ENCODE measurements at regions not wholly inside any gene's neighbourhood (a gene's known extent, or its start where the extent isn't known, plus 50 kb on each side); places are given as distances from the start of the nearest gene placed in this dataset.

DNA sequence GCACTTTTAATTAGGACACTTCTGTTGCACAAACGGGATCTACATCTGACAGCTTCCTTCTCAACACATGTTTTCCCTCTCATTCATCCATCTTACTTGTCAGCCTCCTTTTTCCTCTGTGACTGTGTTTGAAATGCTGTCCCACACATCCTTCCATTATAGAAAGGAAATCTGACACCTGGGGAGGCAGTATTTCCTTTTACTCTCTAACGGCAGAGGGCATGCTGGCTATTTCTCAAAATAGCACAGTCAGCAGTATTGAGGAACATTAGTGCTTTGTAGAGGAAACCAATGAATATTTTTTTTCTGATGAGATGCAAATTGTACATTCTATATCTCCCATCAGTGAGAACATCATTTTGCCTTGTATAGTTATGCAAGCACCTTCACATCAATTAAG, 668.7 kb downstream of the SLC4A3 start:
- no peak for DNase-seq

GRCh38 chr2:220297093-220297492, 669.7 kb downstream of the SLC4A3 start:
- Mint-ChIP-seq H3K4me1 (ENCODE audit: low read depth) (no peaks in the 10 kb centered on the region), H3K36me3 (ENCODE audit: low read depth) (no peaks in the 10 kb centered on the region), H3K4me3 (no peak overlapping the region), H3K27ac (no peak overlapping the region), H3K9me3 (no peaks in the 10 kb centered on the region), H3K27me3 (no peaks in the 10 kb centered on the region)
- no peak for DNase-seq

More for the DNA sequence above, 668.7 kb downstream of the SLC4A3 start:
- Mint-ChIP-seq H3K27me3 (no peaks in the 10 kb centered on the region), H3K27ac (no peak overlapping the region), H3K36me3 (ENCODE audit: low read depth) (no peaks in the 10 kb centered on the region), H3K4me1 (ENCODE audit: low read depth) (no peaks in the 10 kb centered on the region), H3K9me3 (no peaks in the 10 kb centered on the region), H3K4me3 (no peak overlapping the region)

DNA sequence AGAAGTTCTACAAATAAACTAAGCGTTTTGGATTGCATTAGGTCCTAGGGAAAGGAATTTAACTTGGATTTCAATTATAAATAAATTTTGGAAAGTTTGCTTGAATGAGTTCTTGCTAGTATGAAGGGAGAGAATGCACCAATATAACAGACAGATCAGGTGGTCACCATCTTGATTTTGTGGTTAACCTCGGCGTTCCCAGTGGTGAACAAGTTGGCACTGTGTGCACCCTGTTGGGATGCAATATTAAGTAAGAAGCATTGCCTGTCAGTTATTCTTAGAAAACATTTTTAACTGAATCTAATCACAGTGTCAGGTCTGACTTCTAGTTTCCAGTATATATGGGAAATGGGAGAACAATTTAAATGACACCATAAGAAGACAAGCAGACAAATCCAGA, 673.4 kb downstream of the SLC4A3 start:
- H3K27me3 Mint-ChIP-seq, result no peaks in the 10 kb centered on the region
- no peak overlapping the region for H3K4me3 Mint-ChIP-seq
- no peaks in the 10 kb centered on the region for H3K9me3 Mint-ChIP-seq
- H3K4me1 Mint-ChIP-seq (ENCODE audit: low read depth), result no peaks in the 10 kb centered on the region
- no peak for DNase-seq
- H3K36me3 Mint-ChIP-seq (ENCODE audit: low read depth), result no peaks in the 10 kb centered on the region
- no peak overlapping the region for H3K27ac Mint-ChIP-seq

- no peaks in the 10 kb centered on the region for H3K4me1 Mint-ChIP-seq (ENCODE audit: low read depth)
- no peak overlapping the region for H3K4me3 Mint-ChIP-seq
- H3K9me3 Mint-ChIP-seq, result no peaks in the 10 kb centered on the region
- no peaks in the 10 kb centered on the region for H3K27me3 Mint-ChIP-seq
- DNase-seq, result no peak
- H3K36me3 Mint-ChIP-seq (ENCODE audit: low read depth), result no peaks in the 10 kb centered on the region
- no peak overlapping the region for H3K27ac Mint-ChIP-seq
These were observed 675.3 kb downstream of the SLC4A3 start for GRCh38 chr2:220302756-220303155.

GRCh38 chr2:220309215-220309614, 681.8 kb downstream of the SLC4A3 start:
- H3K36me3 Mint-ChIP-seq (ENCODE audit: low read depth), result no peaks in the 10 kb centered on the region
- no peak for DNase-seq
- H3K4me1 Mint-ChIP-seq (ENCODE audit: low read depth), result no peaks in the 10 kb centered on the region
- no peaks in the 10 kb centered on the region for H3K9me3 Mint-ChIP-seq
- no peak overlapping the region for H3K27ac Mint-ChIP-seq
- H3K27me3 Mint-ChIP-seq, result no peaks in the 10 kb centered on the region
- H3K4me3 Mint-ChIP-seq, result no peak overlapping the region

DNA sequence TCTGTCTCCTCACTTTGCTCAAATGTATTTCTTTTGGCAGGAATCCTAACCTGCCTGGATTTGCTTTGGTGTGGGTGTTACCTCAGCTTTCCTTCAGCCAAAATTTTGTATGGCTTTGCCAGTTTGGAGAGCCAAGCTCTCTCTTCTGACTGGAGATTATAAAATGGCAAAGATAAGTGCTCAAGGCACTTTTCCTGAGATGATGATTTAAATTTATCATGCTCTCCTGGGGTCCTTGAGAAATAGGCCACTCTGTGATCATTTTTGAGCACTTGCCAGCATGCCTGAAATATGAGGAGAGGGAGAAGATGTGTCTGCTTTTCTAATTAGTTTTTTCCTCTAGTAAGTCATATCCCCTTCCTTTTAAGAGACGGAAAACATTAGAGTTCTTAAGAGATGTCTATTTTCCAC, 683.0 kb downstream of the SLC4A3 start:
- no peaks in the 10 kb centered on the region for H3K4me1 Mint-ChIP-seq (ENCODE audit: low read depth)
- H3K36me3 Mint-ChIP-seq (ENCODE audit: low read depth), result no peaks in the 10 kb centered on the region
- no peak overlapping the region for H3K4me3 Mint-ChIP-seq
- no peaks in the 10 kb centered on the region for H3K9me3 Mint-ChIP-seq
- no peak for DNase-seq
- H3K27ac Mint-ChIP-seq, result no peak overlapping the region
- no peaks in the 10 kb centered on the region for H3K27me3 Mint-ChIP-seq

- Mint-ChIP-seq H3K27ac (no peak overlapping the region), H3K9me3 (no peaks in the 10 kb centered on the region), H3K4me1 (ENCODE audit: low read depth) (no peaks in the 10 kb centered on the region), H3K27me3 (no peaks in the 10 kb centered on the region), H3K4me3 (no peak overlapping the region), H3K36me3 (ENCODE audit: low read depth) (no peaks in the 10 kb centered on the region)
- no peak for DNase-seq
These were observed 687.8 kb downstream of the SLC4A3 start for GRCh38 chr2:220315098-220315823.

DNA sequence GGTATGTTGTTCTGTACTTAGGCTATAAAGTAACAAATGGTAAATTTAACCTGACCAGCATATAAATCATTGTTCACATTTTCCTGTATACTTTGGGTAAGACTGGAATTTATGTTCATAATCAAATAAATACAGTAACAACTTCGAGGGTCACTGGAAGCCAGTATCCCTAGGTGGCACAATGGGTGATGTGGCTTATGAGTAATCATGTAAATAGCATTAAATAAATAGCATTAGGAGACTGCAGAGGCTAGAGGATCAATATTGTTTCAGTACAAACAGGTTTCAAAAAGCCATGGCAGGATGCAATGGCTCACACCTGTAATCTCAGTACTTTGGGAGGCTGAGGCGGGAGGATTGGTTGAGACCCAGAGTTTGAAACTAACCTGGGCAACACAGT, 690.6 kb downstream of the SLC4A3 start:
- Mint-ChIP-seq H3K4me3 (no peak overlapping the region), H3K27me3 (no peaks in the 10 kb centered on the region), H3K9me3 (peaks cover 4% of the 10 kb centered on the region), H3K27ac (no peak overlapping the region), H3K4me1 (ENCODE audit: low read depth) (no peaks in the 10 kb centered on the region), H3K36me3 (ENCODE audit: low read depth) (no peaks in the 10 kb centered on the region)
- DNase-seq, result no peak

GRCh38 chr2:220318508-220318907, 691.1 kb downstream of the SLC4A3 start:
- Mint-ChIP-seq H3K36me3 (ENCODE audit: low read depth) (no peaks in the 10 kb centered on the region), H3K9me3 (peaks cover 4% of the 10 kb centered on the region), H3K27ac (no peak overlapping the region), H3K27me3 (no peaks in the 10 kb centered on the region), H3K4me3 (no peak overlapping the region), H3K4me1 (ENCODE audit: low read depth) (no peaks in the 10 kb centered on the region)
- DNase-seq, result no peak

DNA sequence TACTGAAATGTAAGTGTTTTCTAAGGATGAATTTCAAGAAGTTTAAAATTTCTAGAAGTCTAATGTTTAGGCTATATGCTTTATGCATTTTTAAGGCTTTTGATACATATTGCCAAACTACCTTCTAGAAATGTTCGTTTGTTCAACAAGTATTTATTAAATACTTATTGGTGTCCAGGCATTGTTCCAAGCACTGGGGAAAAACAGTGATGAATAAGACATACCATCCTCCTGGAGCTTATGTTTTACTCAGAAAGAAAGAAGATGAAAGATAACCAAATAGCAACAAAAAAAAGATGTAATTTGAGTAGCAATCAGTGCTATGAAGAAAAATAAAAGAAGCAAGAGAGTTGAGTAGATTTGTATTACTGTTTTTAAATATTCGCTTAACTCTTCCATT, 692.9 kb downstream of the SLC4A3 start:
- H3K9me3 Mint-ChIP-seq, result peaks cover 4% of the 10 kb centered on the region
- no peaks in the 10 kb centered on the region for H3K4me1 Mint-ChIP-seq (ENCODE audit: low read depth)
- H3K4me3 Mint-ChIP-seq, result no peak overlapping the region
- no peaks in the 10 kb centered on the region for H3K27me3 Mint-ChIP-seq
- no peak for DNase-seq
- H3K27ac Mint-ChIP-seq, result no peak overlapping the region
- no peaks in the 10 kb centered on the region for H3K36me3 Mint-ChIP-seq (ENCODE audit: low read depth)

- H3K36me3 Mint-ChIP-seq (ENCODE audit: low read depth), result no peaks in the 10 kb centered on the region
- DNase-seq, result no peak
- no peak overlapping the region for H3K4me3 Mint-ChIP-seq
- H3K27me3 Mint-ChIP-seq, result no peaks in the 10 kb centered on the region
- H3K9me3 Mint-ChIP-seq, result peaks cover 7% of the 10 kb centered on the region
- no peaks in the 10 kb centered on the region for H3K4me1 Mint-ChIP-seq (ENCODE audit: low read depth)
- H3K27ac Mint-ChIP-seq, result no peak overlapping the region
These were observed 705.5 kb downstream of the SLC4A3 start for GRCh38 chr2:220332886-220333285.

DNA sequence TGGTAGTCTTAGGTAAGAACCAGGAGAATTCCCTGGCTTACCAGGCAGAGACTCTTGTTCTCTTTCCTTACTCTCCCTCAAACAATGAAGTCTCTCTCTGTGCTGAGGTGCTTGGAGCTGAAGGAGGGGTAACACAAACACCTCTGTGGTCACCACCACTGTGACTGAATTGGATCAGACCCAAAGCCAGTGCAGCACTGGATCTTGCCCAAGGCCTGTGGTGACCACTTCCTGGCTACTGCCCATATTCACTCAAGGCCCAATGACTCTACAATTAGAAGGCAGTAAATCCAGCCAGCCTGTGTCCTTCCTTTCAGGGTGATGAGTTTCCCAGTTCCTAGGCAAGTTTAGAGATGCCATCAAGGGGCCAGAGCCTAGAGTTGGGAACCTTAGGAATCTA, 706.8 kb downstream of the SLC4A3 start:
- no peaks in the 10 kb centered on the region for H3K36me3 Mint-ChIP-seq (ENCODE audit: low read depth)
- H3K4me1 Mint-ChIP-seq (ENCODE audit: low read depth), result no peaks in the 10 kb centered on the region

GRCh38 chr2:220334871-220335590, 707.6 kb downstream of the SLC4A3 start:
- Mint-ChIP-seq H3K27me3 (no peaks in the 10 kb centered on the region), H3K4me1 (ENCODE audit: low read depth) (no peaks in the 10 kb centered on the region), H3K36me3 (ENCODE audit: low read depth) (no peaks in the 10 kb centered on the region), H3K9me3 (peaks cover 2% of the 10 kb centered on the region), H3K4me3 (no peak overlapping the region), H3K27ac (no peak overlapping the region)
- DNase-seq, result no peak

More for the DNA sequence above, 706.8 kb downstream of the SLC4A3 start:
- H3K27ac Mint-ChIP-seq, result no peak overlapping the region
- no peak for DNase-seq
- H3K27me3 Mint-ChIP-seq, result no peaks in the 10 kb centered on the region
- peaks cover 5% of the 10 kb centered on the region for H3K9me3 Mint-ChIP-seq
- H3K4me3 Mint-ChIP-seq, result no peak overlapping the region

DNA sequence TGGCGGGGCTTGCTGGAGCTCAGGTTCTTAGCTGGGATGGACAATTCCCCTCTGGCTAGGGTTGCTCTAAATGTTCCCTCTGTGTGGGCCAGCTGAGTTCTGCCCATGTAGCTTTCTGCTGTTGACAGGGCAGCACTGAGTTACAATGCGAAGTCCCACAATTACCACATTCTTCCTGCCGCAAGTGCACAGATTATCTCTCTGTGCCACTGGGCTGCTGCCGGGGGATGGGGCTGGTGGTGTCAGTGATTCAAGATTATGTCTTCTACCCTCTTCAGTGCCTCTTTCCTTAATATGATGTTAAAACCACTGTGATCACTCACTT, 708.1 kb downstream of the SLC4A3 start:
- DNase-seq, result no peak
- H3K27me3 Mint-ChIP-seq, result no peaks in the 10 kb centered on the region
- H3K27ac Mint-ChIP-seq, result no peak overlapping the region
- H3K9me3 Mint-ChIP-seq, result no peaks in the 10 kb centered on the region
- no peak overlapping the region for H3K4me3 Mint-ChIP-seq
- no peaks in the 10 kb centered on the region for H3K36me3 Mint-ChIP-seq (ENCODE audit: low read depth)
- H3K4me1 Mint-ChIP-seq (ENCODE audit: low read depth), result no peaks in the 10 kb centered on the region

DNA sequence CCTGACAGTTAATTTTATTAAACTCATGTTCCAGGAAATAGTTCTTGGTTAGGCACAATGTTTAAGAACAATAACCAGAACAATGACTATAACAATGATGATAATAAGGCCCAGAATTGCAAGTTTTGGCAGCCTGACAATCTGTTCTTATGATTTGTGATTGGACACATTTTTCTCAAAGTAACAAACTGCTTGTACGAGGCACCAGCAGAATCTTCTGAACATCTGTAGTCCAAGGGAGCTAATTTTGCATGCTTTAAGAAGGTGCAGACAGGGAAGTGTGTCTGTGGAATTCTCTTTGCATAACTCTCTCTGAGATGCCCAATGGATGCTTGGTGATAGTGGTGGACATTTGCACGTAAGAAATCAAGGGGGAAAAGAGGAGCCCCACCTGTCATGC, 709.3 kb downstream of the SLC4A3 start:
- no peaks in the 10 kb centered on the region for H3K4me1 Mint-ChIP-seq (ENCODE audit: low read depth)
- no peak for DNase-seq
- no peaks in the 10 kb centered on the region for H3K36me3 Mint-ChIP-seq (ENCODE audit: low read depth)

More for the DNA sequence above, 709.3 kb downstream of the SLC4A3 start:
- no peaks in the 10 kb centered on the region for H3K27me3 Mint-ChIP-seq
- no peak overlapping the region for H3K4me3 Mint-ChIP-seq
- no peaks in the 10 kb centered on the region for H3K9me3 Mint-ChIP-seq
- no peak overlapping the region for H3K27ac Mint-ChIP-seq

Data from activated T-cell treated with anti-CD3 and anti-CD28 coated beads, Interleukin-2, amount 50 U/mL, for 24 hours (primary cell).